ENCODE measurements at regions not wholly inside any gene's neighbourhood (a gene's known extent, or its start where the extent isn't known, plus 50 kb on each side); places are given as distances from the start of the nearest gene placed in this dataset.
"Not testable (repeated sequence)": the region's sequence is repeated elsewhere in the genome, so short reads cannot be mapped to it uniquely, and the experiment has no call there.

- DNase-seq (ENCODE audit: low spot score): no peak
- H3K27ac ChIP-seq: no peak overlapping the region
- no peak for TF ChIP-seq CTCF (conservative IDR thresholded peaks at IDR 0.05; ENCODE audit: low read depth)
- POLR2A ChIA-PET (ENCODE audit: low non-redundant PET): no interaction called here
- CTCF ChIA-PET: no interaction called here
These were observed 164.5 kb upstream of the SLC24A3 start for GRCh38 chr20:19047951-19048296.

GRCh38 chr20:19048995-19049501, 163.4 kb upstream of the SLC24A3 start:
- no peak for TF ChIP-seq CTCF (conservative IDR thresholded peaks at IDR 0.05; ENCODE audit: low read depth)
- no peak overlapping the region for H3K27ac ChIP-seq
- POLR2A ChIA-PET (ENCODE audit: low non-redundant PET): no interaction called here
- CTCF ChIA-PET: interaction anchor here (0.6 kb wide), 1 partner anchor 13 kb away, joined by 4 read pairs; no protein-coding TSS in a partner anchor
- DNase-seq (ENCODE audit: low spot score): no peak

- DNase-seq (ENCODE audit: low spot score): no peak
- ChIA-PET POLR2A (ENCODE audit: low non-redundant PET) (no interaction called here), CTCF (interaction anchor here (0.6 kb wide), 2 partner anchors 13 to 589 kb away, joined by 3 to 4 read pairs; no protein-coding TSS in a partner anchor)
- no peak for TF ChIP-seq CTCF (conservative IDR thresholded peaks at IDR 0.05; ENCODE audit: low read depth)
- H3K27ac ChIP-seq: no peak overlapping the region
These were observed 162.9 kb upstream of the SLC24A3 start for GRCh38 chr20:19049514-19049913.

- no peak overlapping the region for H3K27ac ChIP-seq
- no peak for TF ChIP-seq CTCF (conservative IDR thresholded peaks at IDR 0.05; ENCODE audit: low read depth)
- ChIA-PET CTCF (interaction anchor here (0.6 kb wide), 1 partner anchor 527 kb away, joined by 4 read pairs; no protein-coding TSS in a partner anchor), POLR2A (ENCODE audit: low non-redundant PET) (no interaction called here)
- no peak for DNase-seq (ENCODE audit: low spot score)
These were observed 155.5 kb upstream of the SLC24A3 start for GRCh38 chr20:19056909-19057308.

GRCh38 chr20:19064788-19065187, 147.7 kb upstream of the SLC24A3 start:
- CTCF ChIA-PET: interaction anchor here (0.6 kb wide), 2 partner anchors 9 to 335 kb away, joined by 3 to 4 read pairs; no protein-coding TSS in a partner anchor
- H3K27ac ChIP-seq; POLR2A ChIA-PET (ENCODE audit: low non-redundant PET); DNase-seq (ENCODE audit: low spot score): not testable (repeated sequence)

GRCh38 chr20:19067986-19068385, 144.5 kb upstream of the SLC24A3 start:
- no peak overlapping the region for H3K27ac ChIP-seq
- TF ChIP-seq CTCF (conservative IDR thresholded peaks at IDR 0.05; ENCODE audit: low read depth): no peak
- no peak for DNase-seq (ENCODE audit: low spot score)
- POLR2A ChIA-PET (ENCODE audit: low non-redundant PET): no interaction called here
- CTCF ChIA-PET: no interaction called here

GRCh38 chr20:19070026-19070425, 142.4 kb upstream of the SLC24A3 start:
- CTCF ChIA-PET: no interaction called here

More at GRCh38 chr20:19070026-19070425, 142.4 kb upstream of the SLC24A3 start:
- POLR2A ChIA-PET (ENCODE audit: low non-redundant PET): no interaction called here
- H3K27ac ChIP-seq: no peak overlapping the region
- no peak for TF ChIP-seq CTCF (conservative IDR thresholded peaks at IDR 0.05; ENCODE audit: low read depth)
- no peak for DNase-seq (ENCODE audit: low spot score)
